Adrenal gland (tissue), 5 donors: ENCODE measurements at regions not wholly inside any gene's neighbourhood (a gene's known extent, or its start where the extent isn't known, plus 50 kb on each side); places are given as distances from the start of the nearest gene placed in this dataset.

Experiments used
- POLR2A ChIP-seq, 2 donors: fragments of 450-650 bp; IDR thresholded peaks; one replicate each; pipeline ENCODE4 v1.6.1; 2017; ENCODE audit warnings: antibody characterized with exemption in 2 of 2, mild to moderate bottlenecking in 2 of 2, moderate library complexity in 1 of 2
- TF ChIP-seq, protein P1 (sequence below), 6 experiments: fragments of 450-650 bp in 4 of 6; fragments of 200-600 bp in 2 of 6; sonication (generic) in 1 of 6; IDR thresholded peaks; 1 replicate in 5 of 6; 2 replicates in 1 of 6; pipeline versions ENCODE4 v1.5.1 to v1.8.0; 2016 to 2021; ENCODE audit warnings: antibody characterized with exemption in 6 of 6, mild to moderate bottlenecking in 2 of 6, moderate library complexity in 1 of 6
- donor health status: DM: no; HTN: no; CAD: no.

DNA sequence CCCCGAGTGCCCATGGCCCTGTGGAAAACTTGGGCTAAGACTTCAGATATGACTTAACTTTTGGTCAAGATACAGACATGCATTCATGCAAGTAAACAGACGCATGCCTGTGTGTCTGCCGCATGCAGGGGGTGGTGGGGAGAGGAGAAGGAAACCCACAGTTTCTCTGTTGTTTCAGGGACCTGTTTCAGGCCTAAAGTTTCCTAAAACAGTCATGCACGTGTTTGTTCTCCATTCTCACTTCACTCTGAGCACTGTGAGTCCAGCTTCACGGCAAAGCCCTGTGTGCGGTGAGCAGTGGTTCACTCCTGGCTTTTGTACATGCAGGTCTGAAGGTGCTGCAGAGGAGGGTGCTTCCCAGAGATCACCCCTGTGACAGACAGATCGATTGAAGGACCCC lies 158.7 kb downstream of the FOXL1 start:
- TF ChIP-seq, protein P1, sequence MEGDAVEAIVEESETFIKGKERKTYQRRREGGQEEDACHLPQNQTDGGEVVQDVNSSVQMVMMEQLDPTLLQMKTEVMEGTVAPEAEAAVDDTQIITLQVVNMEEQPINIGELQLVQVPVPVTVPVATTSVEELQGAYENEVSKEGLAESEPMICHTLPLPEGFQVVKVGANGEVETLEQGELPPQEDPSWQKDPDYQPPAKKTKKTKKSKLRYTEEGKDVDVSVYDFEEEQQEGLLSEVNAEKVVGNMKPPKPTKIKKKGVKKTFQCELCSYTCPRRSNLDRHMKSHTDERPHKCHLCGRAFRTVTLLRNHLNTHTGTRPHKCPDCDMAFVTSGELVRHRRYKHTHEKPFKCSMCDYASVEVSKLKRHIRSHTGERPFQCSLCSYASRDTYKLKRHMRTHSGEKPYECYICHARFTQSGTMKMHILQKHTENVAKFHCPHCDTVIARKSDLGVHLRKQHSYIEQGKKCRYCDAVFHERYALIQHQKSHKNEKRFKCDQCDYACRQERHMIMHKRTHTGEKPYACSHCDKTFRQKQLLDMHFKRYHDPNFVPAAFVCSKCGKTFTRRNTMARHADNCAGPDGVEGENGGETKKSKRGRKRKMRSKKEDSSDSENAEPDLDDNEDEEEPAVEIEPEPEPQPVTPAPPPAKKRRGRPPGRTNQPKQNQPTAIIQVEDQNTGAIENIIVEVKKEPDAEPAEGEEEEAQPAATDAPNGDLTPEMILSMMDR (IDR thresholded peaks at IDR 0.05): no peak
- no peak for TF ChIP-seq POLR2A (IDR thresholded peaks at IDR 0.05)
